K562 (cell line): ENCODE measurements at regions not wholly inside any gene's neighbourhood (a gene's known extent, or its start where the extent isn't known, plus 50 kb on each side); places are given as distances from the start of the nearest gene placed in this dataset.

Experiments used
- ATAC-seq: fragments of 200-7000 bp; cut with Tn5 transposase; 3 replicates; pipeline ENCODE4 v1.9.1; 2020; ENCODE audit warnings: moderate library complexity
- BruUV-seq: library from RNA; stranded (reverse); fragments of 400-500 nt; replicated peaks from 2 replicates; lab custom pipeline; 2021; lab: Mats Ljungman, UMichigan
- CTCF ChIA-PET: fragments of 300-600 bp; formaldehyde crosslinking; extraction: SDS; loops from one replicate; lab custom pipeline; 2021; ENCODE audit warnings: low intra/inter-chr PET ratio; lab: Yijun Ruan, JAX
- POLR2A ChIA-PET: fragments of 300-600, 350-650 bp; sonication (Branson Sonifier 250); formaldehyde crosslinking; extraction: SDS; loops from one replicate; lab custom pipeline; 2021; ENCODE audit warnings: antibody characterized with exemption, inconsistent platforms; lab: Yijun Ruan, JAX
- DNase-seq, 4 experiments: peaks; one replicate each; pipeline versions ENCODE4 v3.0.0 to v3.0.0-alpha.2; 2011 to 2018; ENCODE audit warnings: low spot score in 3 of 4, mixed read lengths in 3 of 4; ENCODE audit errors: extremely low read depth in 1 of 4
- FAIRE-seq: peaks from 2 replicates; lab custom pipeline; 2011; peaks lifted over from hg19 to GRCh38; lab: Jason Lieb, UNC
- H2AFZ ChIP-seq: 2 replicates; pipeline ENCODE4 v1.6.0; 2011; ENCODE audit warnings: low read depth, low read length, control low read depth, inconsistent platforms
- H3K27ac ChIP-seq: fragments of 200-600 bp; 3 replicates; pipeline ENCODE4 v1.8.0; 2011; ENCODE audit warnings: low read depth, mild to moderate bottlenecking, control low read depth, inconsistent platforms, low read length, moderate library complexity, mixed read lengths; ENCODE audit errors: extremely low read depth
- H3K27me3 ChIP-seq, 2 experiments: fragments of 300-600 bp in 1 of 2; 2 replicates in 1 of 2; 3 replicates in 1 of 2; pipeline versions ENCODE4 v1.6.0 to v1.8.0; 2011; ENCODE audit warnings: inconsistent platforms in 2 of 2, low read length in 2 of 2, mild to moderate bottlenecking in 1 of 2, mixed read lengths in 1 of 2, moderate library complexity in 1 of 2; ENCODE audit not compliant: control insufficient read depth in 2 of 2, insufficient read depth in 2 of 2
- H3K36me3 ChIP-seq: fragments of 300-600 bp; 3 replicates; pipeline ENCODE4 v1.8.0; 2011; ENCODE audit warnings: mild to moderate bottlenecking, low read length, inconsistent platforms; ENCODE audit not compliant: control insufficient read depth, insufficient read depth
- H3K4me1 ChIP-seq, 2 experiments: fragments of 200-600 bp in 1 of 2; replicated peaks in 1 of 2; 2 replicates in 1 of 2; 3 replicates in 1 of 2; pipeline versions ENCODE4 v1.5.1 to v1.8.0; 2011; ENCODE audit warnings: inconsistent platforms in 2 of 2, low read length in 2 of 2, mild to moderate bottlenecking in 1 of 2, mixed read lengths in 1 of 2, moderate library complexity in 1 of 2; ENCODE audit not compliant: control insufficient read depth in 2 of 2, insufficient read depth in 2 of 2
- H3K4me2 ChIP-seq: 2 replicates; pipeline ENCODE4 v1.6.1; 2011; ENCODE audit warnings: low read length, control low read depth, inconsistent platforms, mixed read lengths; ENCODE audit not compliant: insufficient read depth
- H3K4me3 ChIP-seq: fragments of 200-600 bp; sonication (generic), shearing (Covaris generic); 2 replicates; pipeline ENCODE4 v1.5.1; 2016; ENCODE audit warnings: control low read depth, inconsistent platforms
- H3K79me2 ChIP-seq: fragments of 200-600 bp; 3 replicates; pipeline ENCODE4 v1.8.0; 2011; ENCODE audit warnings: low read length, inconsistent platforms; ENCODE audit not compliant: control insufficient read depth, insufficient read depth
- H3K9ac ChIP-seq, 2 experiments: 2 replicates each; pipeline versions ENCODE4 v1.6.0 to v1.6.1; 2011; ENCODE audit warnings: low read depth in 2 of 2, low read length in 2 of 2, control low read depth in 1 of 2, inconsistent platforms in 1 of 2, mild to moderate bottlenecking in 1 of 2, mixed read lengths in 1 of 2; ENCODE audit not compliant: insufficient read depth in 1 of 2
- H3K9me1 ChIP-seq: one replicate; pipeline ENCODE4 v1.6.0; 2011; ENCODE audit warnings: inconsistent platforms, mild to moderate bottlenecking, low read length, moderate library complexity; ENCODE audit not compliant: control insufficient read depth, insufficient read depth
- H3K9me3 ChIP-seq: replicated peaks from 2 replicates; pipeline ENCODE4 v1.5.1; 2011; ENCODE audit warnings: low read depth, low read length, inconsistent platforms; ENCODE audit not compliant: control insufficient read depth, insufficient read depth
- H4K20me1 ChIP-seq: replicated peaks from 2 replicates; pipeline ENCODE4 v1.6.1; 2011; ENCODE audit warnings: low read length, inconsistent platforms, mixed read lengths; ENCODE audit not compliant: control insufficient read depth, insufficient read depth
- BRD4 ChIP-seq: fragments of 200-600 bp; sonication (generic); IDR thresholded peaks from 2 replicates; pipeline ENCODE4 v1.6.1; 2017; ENCODE audit warnings: inconsistent platforms
- CC2D1A ChIP-seq: fragments of 450-650 bp; IDR thresholded peaks from 2 replicates; pipeline ENCODE4 v1.6.1; 2017; ENCODE audit warnings: mild to moderate bottlenecking
- NFIX ChIP-seq: fragments of 250-450 bp; sonication (Bioruptor Pico); IDR thresholded peaks from 2 replicates; pipeline ENCODE4 v1.4.0; 2020; ENCODE audit warnings: low read depth, mild to moderate bottlenecking, moderate library complexity
- WGBS: fragments of 100-300 bp; shearing (Covaris generic); methylation state at CpG from one replicate; pipeline ENCODE4 v1.1.6; 2016; ENCODE audit warnings: low coverage, mixed read lengths; ENCODE audit not compliant: insufficient coverage; ENCODE audit errors: missing lambda C conversion rate; 5-methylcytosine and 5-hydroxymethylcytosine counted together
- in situ Hi-C: fragments of 300-500 bp; cut with MboI; formaldehyde crosslinking; loops from 4 replicates; pipeline ENCODE4 v1.15.0; 2018; ENCODE audit warnings: inconsistent platforms, mixed read lengths
- intact Hi-C: fragments of 100-400 bp; cut with micrococcal nuclease; formaldehyde crosslinking; loops from 2 replicates; pipeline ENCODE4 v1.14.2; 2022
- TF ChIP-seq, protein P1 (sequence below), 3 experiments: IDR thresholded peaks in 2 of 3; conservative IDR thresholded peaks in 1 of 3; 2 replicates each; pipeline ENCODE4 v1.5.1; 2011 to 2012; ENCODE audit warnings: low read length in 3 of 3, mild to moderate bottlenecking in 3 of 3, control low read depth in 2 of 3, improper control_type of control experiment in 1 of 3, inconsistent platforms in 1 of 3, low read depth in 1 of 3, mixed read lengths in 1 of 3, moderate library complexity in 1 of 3; ENCODE audit not compliant: insufficient read depth in 2 of 3
- TF ChIP-seq, protein P2 (sequence below): fragments of 250-450 bp; sonication (Bioruptor Pico); IDR thresholded peaks from 2 replicates; pipeline ENCODE4 v1.8.0; 2022; ENCODE audit warnings: inconsistent platforms, mild to moderate bottlenecking, moderate library complexity, borderline replicate concordance
- TF ChIP-seq, protein P3 (sequence below): fragments of 450-650 bp; IDR thresholded peaks from 2 replicates; pipeline ENCODE4 v1.6.1; 2017; ENCODE audit warnings: antibody characterized with exemption, mild to moderate bottlenecking

DNA sequence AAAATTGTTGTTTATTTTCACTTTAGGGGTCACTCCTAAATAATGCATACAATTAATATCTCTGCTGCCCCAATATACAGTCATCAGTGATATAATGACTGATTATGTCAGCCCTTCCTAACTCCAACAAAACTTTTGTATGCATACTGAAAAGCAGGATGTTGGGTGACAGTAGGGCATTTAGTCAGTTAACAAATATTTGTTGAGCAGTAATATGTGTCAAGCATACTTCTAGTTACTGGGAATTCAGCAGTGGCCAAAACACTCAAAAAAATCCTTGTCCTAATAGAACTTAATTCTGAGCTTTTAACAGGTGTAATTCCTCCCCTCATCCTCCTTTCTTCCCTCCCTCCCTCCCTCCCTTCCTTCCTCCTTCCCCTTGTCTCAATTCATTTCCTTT is 560.7 kb upstream of the KLHL1 start (continued):
- TF ChIP-seq, protein P1, sequence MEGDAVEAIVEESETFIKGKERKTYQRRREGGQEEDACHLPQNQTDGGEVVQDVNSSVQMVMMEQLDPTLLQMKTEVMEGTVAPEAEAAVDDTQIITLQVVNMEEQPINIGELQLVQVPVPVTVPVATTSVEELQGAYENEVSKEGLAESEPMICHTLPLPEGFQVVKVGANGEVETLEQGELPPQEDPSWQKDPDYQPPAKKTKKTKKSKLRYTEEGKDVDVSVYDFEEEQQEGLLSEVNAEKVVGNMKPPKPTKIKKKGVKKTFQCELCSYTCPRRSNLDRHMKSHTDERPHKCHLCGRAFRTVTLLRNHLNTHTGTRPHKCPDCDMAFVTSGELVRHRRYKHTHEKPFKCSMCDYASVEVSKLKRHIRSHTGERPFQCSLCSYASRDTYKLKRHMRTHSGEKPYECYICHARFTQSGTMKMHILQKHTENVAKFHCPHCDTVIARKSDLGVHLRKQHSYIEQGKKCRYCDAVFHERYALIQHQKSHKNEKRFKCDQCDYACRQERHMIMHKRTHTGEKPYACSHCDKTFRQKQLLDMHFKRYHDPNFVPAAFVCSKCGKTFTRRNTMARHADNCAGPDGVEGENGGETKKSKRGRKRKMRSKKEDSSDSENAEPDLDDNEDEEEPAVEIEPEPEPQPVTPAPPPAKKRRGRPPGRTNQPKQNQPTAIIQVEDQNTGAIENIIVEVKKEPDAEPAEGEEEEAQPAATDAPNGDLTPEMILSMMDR (IDR thresholded peaks at IDR 0.05 in 2 of 3, conservative IDR thresholded peaks at IDR 0.05 in 1 of 3; ENCODE audit: insufficient read depth in 2 of 3, low read depth in 1 of 3, low read length in 3 of 3): no peak
- TF ChIP-seq BRD4: no peak
- TF ChIP-seq, protein P2, sequence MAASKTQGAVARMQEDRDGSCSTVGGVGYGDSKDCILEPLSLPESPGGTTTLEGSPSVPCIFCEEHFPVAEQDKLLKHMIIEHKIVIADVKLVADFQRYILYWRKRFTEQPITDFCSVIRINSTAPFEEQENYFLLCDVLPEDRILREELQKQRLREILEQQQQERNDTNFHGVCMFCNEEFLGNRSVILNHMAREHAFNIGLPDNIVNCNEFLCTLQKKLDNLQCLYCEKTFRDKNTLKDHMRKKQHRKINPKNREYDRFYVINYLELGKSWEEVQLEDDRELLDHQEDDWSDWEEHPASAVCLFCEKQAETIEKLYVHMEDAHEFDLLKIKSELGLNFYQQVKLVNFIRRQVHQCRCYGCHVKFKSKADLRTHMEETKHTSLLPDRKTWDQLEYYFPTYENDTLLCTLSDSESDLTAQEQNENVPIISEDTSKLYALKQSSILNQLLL (CRISPR knock-in tag): no peak

DNA sequence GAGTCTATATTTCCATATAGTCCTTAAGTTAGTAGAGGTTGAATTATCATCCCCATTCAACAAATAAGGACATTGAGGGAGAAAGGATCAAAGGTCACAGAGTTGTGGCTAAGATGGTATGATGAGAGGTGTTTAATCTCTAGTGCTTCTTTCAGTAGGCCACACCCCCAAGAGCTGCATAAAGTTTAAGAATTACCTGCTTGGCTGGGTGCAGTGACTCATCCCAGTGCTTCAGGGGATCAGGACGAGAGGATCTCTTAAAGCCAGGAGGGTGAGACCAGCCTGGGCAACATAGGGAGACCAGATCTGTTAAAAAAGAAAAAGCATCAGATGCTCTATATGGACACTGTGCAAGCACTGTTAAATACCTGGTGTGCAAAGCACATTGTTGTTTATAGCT is 560.0 kb upstream of the KLHL1 start:
- H3K4me2 ChIP-seq: no peak overlapping the region
- no peaks in the 10 kb centered on the region for H3K36me3 ChIP-seq
- 0% methylated on average over 1 of the region's 1 CpG for WGBS
- H3K27me3 ChIP-seq: no peaks in the 10 kb centered on the region
- ChIA-PET CTCF (no interaction called here), POLR2A (no interaction called here)
- H3K79me2 ChIP-seq: no peaks in the 10 kb centered on the region
- no peak for ATAC-seq
- FAIRE-seq: no peak
- intact Hi-C loops (no loop called here), in situ Hi-C loops (no loop called here)
- no peak overlapping the region for H3K4me3 ChIP-seq
- no peaks in the 10 kb centered on the region for H3K9me3 ChIP-seq
- H3K9me1 ChIP-seq: no peaks in the 10 kb centered on the region
- H3K4me1 ChIP-seq: no peaks in the 10 kb centered on the region
- H4K20me1 ChIP-seq: no peaks in the 10 kb centered on the region
- BruUV-seq: no TSS peak
- no peak overlapping the region for H2AFZ ChIP-seq
- H3K27ac ChIP-seq: no peak overlapping the region
- no peak overlapping the region for H3K9ac ChIP-seq
- TF ChIP-seq, protein P3, sequence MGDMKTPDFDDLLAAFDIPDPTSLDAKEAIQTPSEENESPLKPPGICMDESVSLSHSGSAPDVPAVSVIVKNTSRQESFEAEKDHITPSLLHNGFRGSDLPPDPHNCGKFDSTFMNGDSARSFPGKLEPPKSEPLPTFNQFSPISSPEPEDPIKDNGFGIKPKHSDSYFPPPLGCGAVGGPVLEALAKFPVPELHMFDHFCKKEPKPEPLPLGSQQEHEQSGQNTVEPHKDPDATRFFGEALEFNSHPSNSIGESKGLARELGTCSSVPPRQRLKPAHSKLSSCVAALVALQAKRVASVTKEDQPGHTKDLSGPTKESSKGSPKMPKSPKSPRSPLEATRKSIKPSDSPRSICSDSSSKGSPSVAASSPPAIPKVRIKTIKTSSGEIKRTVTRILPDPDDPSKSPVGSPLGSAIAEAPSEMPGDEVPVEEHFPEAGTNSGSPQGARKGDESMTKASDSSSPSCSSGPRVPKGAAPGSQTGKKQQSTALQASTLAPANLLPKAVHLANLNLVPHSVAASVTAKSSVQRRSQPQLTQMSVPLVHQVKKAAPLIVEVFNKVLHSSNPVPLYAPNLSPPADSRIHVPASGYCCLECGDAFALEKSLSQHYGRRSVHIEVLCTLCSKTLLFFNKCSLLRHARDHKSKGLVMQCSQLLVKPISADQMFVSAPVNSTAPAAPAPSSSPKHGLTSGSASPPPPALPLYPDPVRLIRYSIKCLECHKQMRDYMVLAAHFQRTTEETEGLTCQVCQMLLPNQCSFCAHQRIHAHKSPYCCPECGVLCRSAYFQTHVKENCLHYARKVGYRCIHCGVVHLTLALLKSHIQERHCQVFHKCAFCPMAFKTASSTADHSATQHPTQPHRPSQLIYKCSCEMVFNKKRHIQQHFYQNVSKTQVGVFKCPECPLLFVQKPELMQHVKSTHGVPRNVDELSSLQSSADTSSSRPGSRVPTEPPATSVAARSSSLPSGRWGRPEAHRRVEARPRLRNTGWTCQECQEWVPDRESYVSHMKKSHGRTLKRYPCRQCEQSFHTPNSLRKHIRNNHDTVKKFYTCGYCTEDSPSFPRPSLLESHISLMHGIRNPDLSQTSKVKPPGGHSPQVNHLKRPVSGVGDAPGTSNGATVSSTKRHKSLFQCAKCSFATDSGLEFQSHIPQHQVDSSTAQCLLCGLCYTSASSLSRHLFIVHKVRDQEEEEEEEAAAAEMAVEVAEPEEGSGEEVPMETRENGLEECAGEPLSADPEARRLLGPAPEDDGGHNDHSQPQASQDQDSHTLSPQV: no peak
- TF ChIP-seq NFIX (CRISPR knock-in tag): no peak
- no peak for TF ChIP-seq CC2D1A
- no peak for DNase-seq
